ENCODE measurements at regions not wholly inside any gene's neighbourhood (a gene's known extent, or its start where the extent isn't known, plus 50 kb on each side); places are given as distances from the start of the nearest gene placed in this dataset.

- in situ Hi-C loops (cut with MboI; ENCODE audit: low pct_unique_long_range_greater_than_20kb in 2 of 9, low sequenced_read_pairs in 9 of 9, unreplicated experiment in 9 of 9): no loop called here
- Histone ChIP-seq H3K4me3 (no peak overlapping the region), H3K4me1 (replicated peaks in 1 of 2) (no peaks in the 10 kb centered on the region), H3K27ac (no peak overlapping the region)
- no peak for ATAC-seq (replicated peaks in 6 of 8)
- WGBS, 10 experiments: 0 to 90% (median 40%) methylated on average over 1 of the region's 1 CpG; no CpG with 5 or more reads in 3 of the 10 experiments
Measured at GRCh38 chr2:173488861-173489260, 134.2 kb downstream of the CDCA7 start.

DNA sequence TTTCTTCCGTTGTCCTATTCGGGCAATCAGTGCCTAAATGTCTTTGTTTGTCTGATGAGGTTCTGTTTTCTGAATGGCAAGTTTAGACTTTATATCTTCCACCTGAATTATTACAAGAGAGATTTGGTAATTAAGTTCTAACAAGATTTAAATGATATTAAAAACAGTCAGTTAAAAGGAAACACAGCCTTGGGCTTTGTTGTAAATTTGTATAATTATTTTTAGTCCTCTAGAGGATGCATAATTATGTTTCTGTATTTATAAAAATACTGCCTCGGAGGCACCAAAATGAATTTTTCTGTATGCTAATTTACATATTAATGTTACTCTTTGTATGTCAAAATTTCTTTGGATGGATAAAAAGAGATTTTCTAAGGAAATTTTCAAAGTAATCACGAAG is 136.7 kb downstream of the CDCA7 start:
- no peak overlapping the region for H3K4me3 ChIP-seq
- in situ Hi-C loops (cut with MboI; ENCODE audit: low pct_unique_long_range_greater_than_20kb in 2 of 9, low sequenced_read_pairs in 9 of 9, unreplicated experiment in 9 of 9): no loop called here
- peaks cover 0 to 3% of the 10 kb centered on the region in 2 donors for H3K4me1 ChIP-seq (replicated peaks in 1 of 2)
- peak in 1 of 8 experiments; percentile 72 for ATAC-seq (replicated peaks in 6 of 8)
- 21 to 100% (median 90%) methylated on average over 2 to 4 of the region's 4 CpGs for WGBS, 10 experiments
- H3K27ac ChIP-seq: no peak overlapping the region

GRCh38 chr2:173493874-173494273 is 139.2 kb downstream of the CDCA7 start:
- no peak overlapping the region for H3K27ac ChIP-seq
- in situ Hi-C loops (cut with MboI; ENCODE audit: low pct_unique_long_range_greater_than_20kb in 2 of 9, low sequenced_read_pairs in 9 of 9, unreplicated experiment in 9 of 9): no loop called here
- no peak for ATAC-seq (replicated peaks in 6 of 8)
- WGBS, 10 experiments: 100% methylated on average over 2 of the region's 2 CpGs; no CpG with 5 or more reads in 8 of the 10 experiments
- peaks cover 0 to 3% of the 10 kb centered on the region in 2 donors for H3K4me1 ChIP-seq (replicated peaks in 1 of 2)
- H3K4me3 ChIP-seq: no peak overlapping the region

- H3K27ac ChIP-seq: no peak overlapping the region
- peaks cover 0 to 3% of the 10 kb centered on the region in 2 donors for H3K4me1 ChIP-seq (replicated peaks in 1 of 2)
- no peak overlapping the region for H3K4me3 ChIP-seq
- 0 to 100% (median 73%) methylated on average over 1 to 3 of the region's 3 CpGs for WGBS, 10 experiments
- ATAC-seq (replicated peaks in 6 of 8): peak in 1 of 8 experiments; percentile 52
- in situ Hi-C loops (cut with MboI; ENCODE audit: low pct_unique_long_range_greater_than_20kb in 2 of 9, low sequenced_read_pairs in 9 of 9, unreplicated experiment in 9 of 9): no loop called here
Measured at GRCh38 chr2:173496746-173497145, 142.1 kb downstream of the CDCA7 start.

DNA sequence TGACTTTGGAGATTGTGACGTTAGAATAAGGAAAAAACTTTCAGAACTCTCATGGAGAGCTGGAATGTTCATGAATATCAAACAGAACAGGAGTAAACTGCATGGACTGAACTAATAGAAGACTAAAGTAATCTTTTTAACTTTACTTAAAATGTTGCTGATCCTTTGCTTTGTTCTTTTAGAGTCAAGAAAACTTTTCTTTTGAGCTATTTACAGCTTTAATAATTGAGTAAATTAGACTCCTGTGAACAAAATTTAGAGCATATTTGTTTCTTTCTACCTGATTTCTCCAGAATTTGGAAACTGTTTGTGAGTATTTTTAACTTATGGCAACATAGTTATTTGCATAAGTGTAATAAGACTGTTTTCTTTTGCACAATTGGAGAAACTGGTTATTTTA is 146.3 kb downstream of the CDCA7 start:
- no peak overlapping the region for H3K27ac ChIP-seq
- H3K4me3 ChIP-seq: no peak overlapping the region
- peaks cover 0 to under 1% of the 10 kb centered on the region in 2 donors for H3K4me1 ChIP-seq (replicated peaks in 1 of 2)
- WGBS, 10 experiments: 11 to 78% (median 51%) methylated on average over 1 of the region's 1 CpG; no CpG with 5 or more reads in 2 of the 10 experiments
- in situ Hi-C loops (cut with MboI; ENCODE audit: low pct_unique_long_range_greater_than_20kb in 2 of 9, low sequenced_read_pairs in 9 of 9, unreplicated experiment in 9 of 9): no loop called here
- ATAC-seq (replicated peaks in 6 of 8): no peak

- ATAC-seq (replicated peaks in 6 of 8): no peak
- in situ Hi-C loops (cut with MboI; ENCODE audit: low pct_unique_long_range_greater_than_20kb in 2 of 9, low sequenced_read_pairs in 9 of 9, unreplicated experiment in 9 of 9): no loop called here
- Histone ChIP-seq H3K4me1 (replicated peaks in 1 of 2) (no peaks in the 10 kb centered on the region), H3K4me3 (no peak overlapping the region), H3K27ac (no peak overlapping the region)
- 8 to 87% (median 67%) methylated on average over 2 to 6 of the region's 6 CpGs; no CpG with 5 or more reads in 1 of the 10 experiments for WGBS, 10 experiments
Measured at GRCh38 chr2:173502296-173502695, 147.6 kb downstream of the CDCA7 start.

DNA sequence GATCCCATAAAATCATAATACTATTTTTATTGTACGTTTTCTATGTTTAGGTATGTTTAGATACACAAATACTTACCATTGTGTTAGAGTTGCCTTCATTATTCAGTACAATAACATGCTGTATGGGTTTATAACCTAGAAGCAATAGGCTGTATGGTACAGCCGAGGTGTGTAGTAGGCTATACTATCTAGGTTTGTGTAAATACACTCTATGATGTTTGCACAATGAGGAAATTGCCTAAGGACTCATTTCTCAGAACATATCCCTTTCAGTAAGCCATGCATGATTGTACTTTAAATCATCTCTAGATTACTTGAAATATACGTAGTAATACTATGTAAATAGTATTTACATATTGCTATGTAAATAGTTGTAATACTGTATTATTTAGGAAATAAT is 156.7 kb downstream of the CDCA7 start:
- ATAC-seq (replicated peaks in 6 of 8): peak in 1 of 8 experiments; percentile 61
- Histone ChIP-seq H3K4me3 (no peak overlapping the region), H3K4me1 (replicated peaks in 1 of 2) (peaks cover 2 to 5% of the 10 kb centered on the region in 2 donors), H3K27ac (no peak overlapping the region)
- WGBS, 10 experiments: 50 to 93% (median 76%) methylated on average over 1 to 3 of the region's 3 CpGs; no CpG with 5 or more reads in 3 of the 10 experiments
- in situ Hi-C loops (cut with MboI; ENCODE audit: low pct_unique_long_range_greater_than_20kb in 2 of 9, low sequenced_read_pairs in 9 of 9, unreplicated experiment in 9 of 9): no loop called here

DNA sequence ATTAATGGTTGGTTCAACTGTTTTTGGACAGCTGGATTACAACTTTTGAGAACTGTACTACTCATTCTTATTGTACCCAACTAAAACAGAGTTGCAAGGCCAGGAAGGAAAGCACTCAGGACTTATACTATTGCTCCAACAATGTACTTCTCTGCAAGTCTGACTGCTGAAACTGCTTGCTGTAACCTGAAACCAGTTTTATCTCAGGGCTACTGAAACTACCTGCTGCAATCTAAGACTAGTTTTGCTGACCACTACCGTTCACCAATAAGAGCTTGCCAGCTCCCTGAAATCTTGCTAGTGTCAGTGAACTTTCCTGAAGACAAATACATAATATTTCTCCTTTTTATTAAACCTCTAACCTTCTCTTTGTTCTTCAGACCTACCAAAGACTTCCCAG is 157.3 kb downstream of the CDCA7 start:
- Histone ChIP-seq H3K27ac (no peak overlapping the region), H3K4me3 (no peak overlapping the region), H3K4me1 (replicated peaks in 1 of 2) (peaks cover 2 to 5% of the 10 kb centered on the region in 2 donors)
- WGBS, 10 experiments: 57 to 100% (median 83%) methylated on average over 1 of the region's 1 CpG; no CpG with 5 or more reads in 4 of the 10 experiments
- in situ Hi-C loops (cut with MboI; ENCODE audit: low pct_unique_long_range_greater_than_20kb in 2 of 9, low sequenced_read_pairs in 9 of 9, unreplicated experiment in 9 of 9): no loop called here
- ATAC-seq (replicated peaks in 6 of 8): no peak

DNA sequence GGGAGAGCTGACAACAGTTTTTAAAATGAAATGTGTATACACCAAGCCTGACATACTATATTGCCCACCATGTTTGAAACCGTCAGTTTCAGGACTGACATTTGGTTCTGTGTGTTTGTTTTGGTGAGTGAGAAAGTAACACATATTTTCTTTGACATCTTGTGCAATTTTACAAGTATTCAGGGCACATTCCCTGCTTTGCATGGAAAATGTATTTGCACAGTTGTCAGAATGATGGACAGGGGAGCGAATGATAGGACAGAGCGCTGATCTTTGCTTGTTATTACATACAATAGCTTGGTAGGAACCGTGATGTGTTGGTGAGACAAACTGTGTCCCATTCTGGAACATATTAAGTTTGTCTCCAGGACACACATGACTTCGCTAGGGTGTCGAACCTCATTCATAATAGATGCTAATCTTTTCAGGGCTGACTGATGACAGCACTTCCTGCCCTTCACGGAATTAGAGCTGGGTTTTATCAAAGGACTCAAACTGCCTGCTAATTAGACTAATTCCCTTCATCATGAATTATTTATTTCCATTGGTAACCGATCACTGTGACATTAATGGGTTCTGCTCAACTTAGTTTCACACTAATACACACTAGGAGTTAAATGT is 158.5 kb downstream of the CDCA7 start:
- in situ Hi-C loops (cut with MboI; ENCODE audit: low pct_unique_long_range_greater_than_20kb in 2 of 9, low sequenced_read_pairs in 9 of 9, unreplicated experiment in 9 of 9): no loop called here
- Histone ChIP-seq H3K4me3 (no peak overlapping the region), H3K27ac (no peak overlapping the region), H3K4me1 (replicated peaks in 1 of 2) (peaks cover 2 to 5% of the 10 kb centered on the region in 2 donors)
- peak in 6 of 8 experiments; percentile 35 to 64 (median 40) for ATAC-seq (replicated peaks in 6 of 8)
- WGBS, 10 experiments: 8 to 100% (median 78%) methylated on average over 1 to 8 of the region's 8 CpGs

DNA sequence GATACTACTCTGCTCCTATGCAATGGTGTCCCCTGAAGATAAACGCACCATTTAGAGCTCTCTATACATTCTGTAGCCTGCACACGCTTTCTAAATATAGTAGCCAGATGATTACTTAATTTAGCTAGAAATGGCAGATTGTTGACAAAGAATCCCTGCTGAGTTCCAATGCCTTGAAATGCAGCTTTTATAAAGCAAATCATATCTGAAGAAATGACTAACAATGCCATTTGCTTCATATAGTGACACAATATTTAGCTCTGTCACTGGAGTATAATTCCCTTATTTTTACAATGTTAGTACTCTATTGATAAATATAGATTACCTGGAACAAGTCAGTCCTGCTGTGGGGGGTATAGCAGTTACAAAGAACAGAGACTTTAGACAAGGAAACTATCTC is 166.2 kb downstream of the CDCA7 start:
- no peak overlapping the region for H3K4me3 ChIP-seq
- WGBS, 10 experiments: 33 to 100% (median 74%) methylated on average over 1 to 2 of the region's 2 CpGs; no CpG with 5 or more reads in 2 of the 10 experiments
- peaks cover 0 to 5% of the 10 kb centered on the region in 2 donors for H3K4me1 ChIP-seq (replicated peaks in 1 of 2)
- no peak overlapping the region for H3K27ac ChIP-seq
- ATAC-seq (replicated peaks in 6 of 8): no peak
- in situ Hi-C loops (cut with MboI; ENCODE audit: low pct_unique_long_range_greater_than_20kb in 2 of 9, low sequenced_read_pairs in 9 of 9, unreplicated experiment in 9 of 9): no loop called here

- ATAC-seq (replicated peaks in 6 of 8): no peak
- no peak overlapping the region for H3K4me3 ChIP-seq
- H3K4me1 ChIP-seq (replicated peaks in 1 of 2): peaks cover 0 to 5% of the 10 kb centered on the region in 2 donors
- H3K27ac ChIP-seq: no peak overlapping the region
- in situ Hi-C loops (cut with MboI; ENCODE audit: low pct_unique_long_range_greater_than_20kb in 2 of 9, low sequenced_read_pairs in 9 of 9, unreplicated experiment in 9 of 9): no loop called here
- 80 to 100% (median 91%) methylated on average over 1 to 4 of the region's 4 CpGs; no CpG with 5 or more reads in 5 of the 10 experiments for WGBS, 10 experiments
Measured at GRCh38 chr2:173521450-173522192, 166.9 kb downstream of the CDCA7 start.

DNA sequence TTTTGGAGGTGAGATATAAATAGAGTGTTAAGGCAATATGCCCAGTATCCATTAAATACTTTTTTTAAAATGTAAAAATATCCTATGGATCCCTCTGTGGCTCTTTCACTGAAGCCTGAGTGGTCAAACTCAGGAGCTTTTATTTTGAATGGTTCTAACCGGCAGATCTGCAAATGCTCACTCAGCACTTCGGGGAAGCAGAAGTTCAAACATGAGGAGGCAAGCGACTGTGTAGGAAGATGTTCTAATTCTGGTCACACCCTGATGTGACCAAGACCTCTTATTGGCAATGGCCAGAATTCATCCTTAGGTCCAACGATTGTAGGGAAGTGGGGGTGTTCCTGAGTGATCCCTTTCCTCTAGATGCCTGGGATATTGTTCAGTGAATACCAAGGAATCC is 168.8 kb downstream of the CDCA7 start:
- Histone ChIP-seq H3K4me1 (replicated peaks in 1 of 2) (peaks cover 0 to 5% of the 10 kb centered on the region in 2 donors), H3K27ac (no peak overlapping the region), H3K4me3 (no peak overlapping the region)
- in situ Hi-C loops (cut with MboI; ENCODE audit: low pct_unique_long_range_greater_than_20kb in 2 of 9, low sequenced_read_pairs in 9 of 9, unreplicated experiment in 9 of 9): no loop called here
- ATAC-seq (replicated peaks in 6 of 8): peak in 1 of 8 experiments; percentile 41
- 17 to 100% (median 50%) methylated on average over 1 to 3 of the region's 4 CpGs; no CpG with 5 or more reads in 3 of the 10 experiments for WGBS, 10 experiments

GRCh38 chr2:173524256-173524955 is 169.7 kb downstream of the CDCA7 start:
- no peak overlapping the region for H3K27ac ChIP-seq
- peaks cover 0 to 5% of the 10 kb centered on the region in 2 donors for H3K4me1 ChIP-seq (replicated peaks in 1 of 2)
- H3K4me3 ChIP-seq: no peak overlapping the region
- ATAC-seq (replicated peaks in 6 of 8): no peak
- WGBS, 10 experiments: 61 to 100% (median 89%) methylated on average over 1 to 7 of the region's 7 CpGs
- in situ Hi-C loops (cut with MboI; ENCODE audit: low pct_unique_long_range_greater_than_20kb in 2 of 9, low sequenced_read_pairs in 9 of 9, unreplicated experiment in 9 of 9): no loop called here
